ENCODE measurements at regions not wholly inside any gene's neighbourhood (a gene's known extent, or its start where the extent isn't known, plus 50 kb on each side); places are given as distances from the start of the nearest gene placed in this dataset.

DNA sequence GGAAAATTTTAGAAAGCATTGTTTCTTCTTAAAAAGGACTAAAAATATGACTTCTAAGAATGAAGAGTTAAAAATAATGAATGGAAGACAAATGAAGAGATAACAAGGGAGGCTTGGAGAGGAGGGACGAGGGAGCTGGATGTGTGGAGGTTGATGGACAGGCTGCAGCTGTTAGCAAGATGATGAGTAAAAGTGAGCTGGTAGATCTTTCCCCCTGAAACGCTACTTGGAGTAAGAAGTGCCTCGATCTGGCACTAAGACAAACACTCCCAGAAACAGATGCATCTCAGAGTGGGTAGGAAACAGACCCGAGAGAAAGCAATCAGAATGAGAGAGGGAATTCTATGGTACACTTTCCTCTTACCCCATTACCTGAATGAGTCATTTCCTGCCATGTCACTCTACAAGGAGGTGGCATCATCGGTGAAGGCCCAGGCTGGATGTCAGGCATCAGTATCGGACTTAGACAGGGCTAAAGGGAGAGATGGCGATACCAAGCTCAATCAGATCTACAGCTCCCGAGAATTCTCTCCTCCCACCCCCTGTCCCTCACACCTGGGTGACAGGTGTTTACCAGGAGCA is 154.1 kb upstream of the BMP2 start:
- in situ Hi-C loops (cut with MboI; ENCODE audit: low pct_unique_long_range_greater_than_20kb, low sequenced_read_pairs, unreplicated experiment), result no loop called here
- DNase-seq (ENCODE audit: low spot score), result no peak
- TF ChIP-seq, protein P1, sequence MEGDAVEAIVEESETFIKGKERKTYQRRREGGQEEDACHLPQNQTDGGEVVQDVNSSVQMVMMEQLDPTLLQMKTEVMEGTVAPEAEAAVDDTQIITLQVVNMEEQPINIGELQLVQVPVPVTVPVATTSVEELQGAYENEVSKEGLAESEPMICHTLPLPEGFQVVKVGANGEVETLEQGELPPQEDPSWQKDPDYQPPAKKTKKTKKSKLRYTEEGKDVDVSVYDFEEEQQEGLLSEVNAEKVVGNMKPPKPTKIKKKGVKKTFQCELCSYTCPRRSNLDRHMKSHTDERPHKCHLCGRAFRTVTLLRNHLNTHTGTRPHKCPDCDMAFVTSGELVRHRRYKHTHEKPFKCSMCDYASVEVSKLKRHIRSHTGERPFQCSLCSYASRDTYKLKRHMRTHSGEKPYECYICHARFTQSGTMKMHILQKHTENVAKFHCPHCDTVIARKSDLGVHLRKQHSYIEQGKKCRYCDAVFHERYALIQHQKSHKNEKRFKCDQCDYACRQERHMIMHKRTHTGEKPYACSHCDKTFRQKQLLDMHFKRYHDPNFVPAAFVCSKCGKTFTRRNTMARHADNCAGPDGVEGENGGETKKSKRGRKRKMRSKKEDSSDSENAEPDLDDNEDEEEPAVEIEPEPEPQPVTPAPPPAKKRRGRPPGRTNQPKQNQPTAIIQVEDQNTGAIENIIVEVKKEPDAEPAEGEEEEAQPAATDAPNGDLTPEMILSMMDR (IDR thresholded peaks at IDR 0.05; ENCODE audit: extremely low read depth, insufficient read depth, missing control alignments), result no peak

DNA sequence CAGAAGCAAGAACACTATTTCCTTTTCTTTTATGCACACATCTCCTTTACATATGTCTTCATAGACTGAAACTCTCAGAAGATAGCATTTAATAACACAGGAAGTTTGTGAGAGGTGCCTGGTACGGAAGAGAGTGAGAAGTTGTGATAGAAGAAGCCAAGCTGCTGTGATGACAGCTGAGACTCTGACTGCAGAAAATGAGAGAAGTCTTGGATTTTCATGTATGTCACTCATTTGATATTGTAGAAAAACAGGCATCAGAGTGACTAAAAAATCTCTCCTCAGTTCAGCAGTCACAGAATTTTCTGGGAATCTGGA is 154.9 kb upstream of the BMP2 start:
- in situ Hi-C loops (cut with MboI; ENCODE audit: low pct_unique_long_range_greater_than_20kb, low sequenced_read_pairs, unreplicated experiment), result no loop called here
- TF ChIP-seq, protein P1 (IDR thresholded peaks at IDR 0.05; ENCODE audit: extremely low read depth, insufficient read depth, missing control alignments), result no peak
- no peak for DNase-seq (ENCODE audit: low spot score)

DNA sequence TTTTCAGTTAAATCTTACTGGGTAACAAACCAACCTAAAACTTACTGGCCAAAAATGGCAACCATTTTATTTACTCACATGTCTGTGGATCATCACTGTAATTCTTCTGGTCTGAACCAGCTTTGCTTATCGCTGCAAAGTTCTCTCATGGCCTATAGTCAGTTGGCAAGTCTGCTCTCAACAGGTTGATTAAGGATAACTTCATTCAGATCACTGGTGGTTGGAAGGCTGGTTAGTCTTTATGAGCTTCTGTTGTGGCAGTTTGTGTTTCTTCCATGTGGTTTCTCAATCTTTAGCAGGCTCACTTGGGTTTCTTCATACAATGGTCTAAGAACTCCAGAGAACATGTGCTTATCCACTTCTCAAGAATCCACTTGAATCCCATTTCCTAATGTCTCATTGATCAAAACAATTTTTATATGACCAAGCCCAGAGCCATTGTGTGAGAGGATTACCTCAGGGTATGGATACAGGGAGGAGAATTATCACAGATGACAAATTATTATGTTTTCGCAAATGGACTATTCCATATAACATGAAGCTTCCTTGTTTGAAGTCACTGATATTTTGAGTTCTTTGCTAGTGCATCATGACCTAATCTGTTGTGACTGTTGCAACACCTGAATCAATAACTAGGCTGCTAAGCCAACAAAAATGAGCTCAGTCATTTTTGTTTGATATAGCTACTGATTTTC is 155.4 kb upstream of the BMP2 start:
- TF ChIP-seq, protein P1 (IDR thresholded peaks at IDR 0.05; ENCODE audit: extremely low read depth, insufficient read depth, missing control alignments), result no peak
- in situ Hi-C loops (cut with MboI; ENCODE audit: low pct_unique_long_range_greater_than_20kb, low sequenced_read_pairs, unreplicated experiment), result no loop called here
- no peak for DNase-seq (ENCODE audit: low spot score)

DNA sequence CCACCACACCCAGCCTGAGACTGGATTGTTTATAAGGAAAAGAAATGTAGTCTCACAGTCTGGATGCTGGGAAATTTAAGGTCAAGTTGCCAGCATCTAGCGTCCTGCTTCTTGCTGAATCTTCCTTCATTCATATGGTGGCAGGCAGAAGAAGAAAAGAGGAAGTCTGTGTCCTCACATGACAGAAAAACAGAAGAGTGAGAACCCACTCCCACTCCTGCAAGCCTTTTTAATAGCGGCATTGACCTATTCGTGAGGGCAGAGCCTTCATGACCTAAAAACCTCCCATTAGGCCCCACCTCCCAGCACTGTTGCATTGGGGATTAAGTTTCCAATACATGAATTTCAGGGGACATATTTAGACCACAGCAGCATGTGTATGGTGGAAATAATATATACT is 160.8 kb upstream of the BMP2 start:
- DNase-seq (ENCODE audit: low spot score), result no peak
- TF ChIP-seq, protein P1 (IDR thresholded peaks at IDR 0.05; ENCODE audit: extremely low read depth, insufficient read depth, missing control alignments), result no peak
- in situ Hi-C loops (cut with MboI; ENCODE audit: low pct_unique_long_range_greater_than_20kb, low sequenced_read_pairs, unreplicated experiment), result no loop called here

DNA sequence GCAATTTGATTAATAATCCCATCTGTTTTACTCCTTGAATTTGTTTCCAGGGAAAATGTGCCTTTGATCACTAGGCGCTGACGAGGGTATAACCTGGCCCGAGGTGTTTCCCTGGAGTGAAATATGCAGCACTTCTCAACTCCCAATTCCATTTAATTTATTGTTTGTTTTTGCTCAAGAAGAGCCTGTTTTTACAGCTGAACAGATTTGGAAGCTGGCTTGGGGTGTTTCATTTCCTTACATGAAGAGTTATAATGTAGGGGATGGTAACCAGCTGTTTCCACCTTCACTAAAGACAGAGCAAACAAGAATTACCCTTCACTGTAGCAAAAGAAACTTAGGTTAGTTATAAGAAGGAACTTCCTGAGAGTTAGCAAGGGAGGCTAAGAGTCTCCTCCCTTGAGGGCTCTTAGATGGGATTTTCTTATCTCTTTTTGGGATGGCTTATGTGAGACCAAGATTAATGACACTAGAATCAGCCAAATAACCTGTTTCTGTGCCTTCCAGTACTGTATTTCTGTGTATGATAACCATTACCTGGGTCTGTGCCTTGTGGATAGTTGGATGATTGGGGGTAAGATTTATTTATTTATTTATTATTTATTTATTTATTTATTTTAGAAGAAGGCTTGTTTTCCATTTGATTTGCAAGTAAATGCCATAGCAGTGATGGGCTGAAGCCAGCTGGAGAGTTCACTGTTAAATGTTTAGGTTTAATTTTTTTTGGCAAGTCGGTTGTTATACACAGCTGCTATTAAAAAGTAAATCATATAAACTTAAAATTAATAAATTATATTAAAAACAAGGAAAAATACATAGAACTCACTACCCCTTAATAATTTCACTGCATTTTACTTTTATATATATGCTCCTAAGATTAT is 162.2 kb upstream of the BMP2 start:
- TF ChIP-seq, protein P1 (IDR thresholded peaks at IDR 0.05; ENCODE audit: extremely low read depth, insufficient read depth, missing control alignments), result no peak
- in situ Hi-C loops (cut with MboI; ENCODE audit: low pct_unique_long_range_greater_than_20kb, low sequenced_read_pairs, unreplicated experiment), result no loop called here
- no peak for DNase-seq (ENCODE audit: low spot score)

DNA sequence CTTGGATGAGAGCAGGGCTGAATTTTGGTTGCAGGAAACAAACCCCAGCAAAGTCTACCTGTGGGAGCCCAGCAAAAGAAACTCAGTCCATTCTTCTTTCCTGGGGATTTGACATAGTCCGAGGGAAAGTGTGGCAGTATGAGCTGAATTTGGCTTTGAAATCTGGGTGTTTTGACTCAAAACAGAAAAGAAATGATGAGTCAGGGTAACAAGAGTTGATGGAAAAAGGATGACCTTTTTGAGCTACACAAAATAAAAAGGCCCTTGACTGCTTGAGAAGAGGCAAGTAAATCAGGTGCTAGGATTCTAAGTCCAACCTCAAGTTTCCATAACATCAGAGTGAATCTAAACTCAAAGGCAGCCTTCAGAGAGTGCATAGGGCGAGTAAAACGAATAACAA is 163.3 kb upstream of the BMP2 start:
- TF ChIP-seq, protein P1 (IDR thresholded peaks at IDR 0.05; ENCODE audit: extremely low read depth, insufficient read depth, missing control alignments), result no peak
- in situ Hi-C loops (cut with MboI; ENCODE audit: low pct_unique_long_range_greater_than_20kb, low sequenced_read_pairs, unreplicated experiment), result no loop called here

More for the DNA sequence above, 163.3 kb upstream of the BMP2 start:
- no peak for DNase-seq (ENCODE audit: low spot score)

Measured in GM13977 (cell line).